A204.1 (cell line): ENCODE measurements at regions not wholly inside any gene's neighbourhood (a gene's known extent, or its start where the extent isn't known, plus 50 kb on each side); places are given as distances from the start of the nearest gene placed in this dataset.

Source experiments
- FAIRE-seq: peaks from 2 replicates; lab custom pipeline; 2012; peaks lifted over from hg19 to GRCh38; lab: Jason Lieb, UNC

DNA sequence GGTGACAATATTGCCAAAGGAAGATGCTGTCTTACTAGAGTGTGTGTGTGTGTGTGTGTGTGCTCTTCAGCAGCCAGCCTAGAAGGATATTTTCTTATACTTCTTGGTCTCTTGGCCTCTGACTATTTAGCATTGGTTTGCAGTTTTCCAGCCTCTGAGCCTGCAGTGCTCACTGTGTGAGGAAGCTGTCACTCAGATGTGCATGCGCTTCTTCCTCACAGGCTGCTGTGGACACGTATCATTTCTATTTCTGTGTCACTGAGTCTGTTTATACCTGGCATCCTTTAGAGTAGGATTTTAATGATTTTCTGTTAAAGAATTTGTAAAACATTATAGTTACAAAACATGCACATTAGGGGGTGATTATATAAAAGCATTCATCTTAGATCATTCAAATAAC lies 83.3 kb downstream of the ALDH8A1 start:
- no peak for FAIRE-seq

DNA sequence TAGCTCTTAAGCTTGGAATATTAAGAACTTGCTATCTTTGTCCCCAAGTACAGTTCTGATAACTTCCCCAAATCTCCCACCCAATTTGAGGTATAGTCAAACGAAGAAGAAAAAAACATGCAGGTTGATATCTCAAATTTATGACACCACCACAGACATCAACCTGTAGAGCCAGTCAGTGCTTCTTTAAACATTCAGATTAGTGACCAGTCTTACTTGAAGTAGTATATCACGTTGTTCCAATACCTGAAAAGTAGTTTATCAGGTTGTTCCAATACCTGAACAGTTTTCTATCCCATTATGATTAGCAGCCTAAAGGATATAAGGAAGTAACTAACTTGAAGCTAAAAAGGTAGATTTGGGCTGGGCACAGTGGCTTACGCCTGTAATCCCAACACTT lies 85.3 kb downstream of the ALDH8A1 start:
- no peak for FAIRE-seq

GRCh38 chr6:134863763-134864510 lies 86.0 kb downstream of the ALDH8A1 start:
- no peak for FAIRE-seq

- FAIRE-seq: no peak
Observed at GRCh38 chr6:134854366-134854765, 95.5 kb downstream of the ALDH8A1 start.

- FAIRE-seq: no peak
Observed at GRCh38 chr6:134853111-134854055, 96.5 kb downstream of the ALDH8A1 start.

DNA sequence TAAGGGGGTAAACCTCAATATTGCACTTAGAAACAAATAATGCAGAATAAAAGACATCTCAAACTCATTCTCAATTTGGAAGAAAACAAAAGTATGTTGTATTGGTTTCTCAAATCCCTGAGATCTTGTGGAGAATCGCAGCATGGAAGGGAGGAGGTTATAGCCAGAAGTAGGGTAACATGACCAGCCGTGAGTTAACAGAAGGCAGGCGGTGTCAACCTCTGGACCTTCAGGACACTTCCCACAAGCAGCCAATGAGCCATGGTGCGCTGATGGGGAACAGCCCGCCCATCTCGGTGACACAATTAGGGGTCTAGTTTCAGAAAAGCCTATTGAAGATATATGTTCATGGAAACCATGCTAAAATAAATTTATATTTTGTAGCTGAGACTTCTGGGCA lies 98.4 kb downstream of the ALDH8A1 start:
- FAIRE-seq: no peak

GRCh38 chr6:134850721-134851305 lies 99.1 kb downstream of the ALDH8A1 start:
- no peak for FAIRE-seq

GRCh38 chr6:134849920-134850447 lies 99.9 kb downstream of the ALDH8A1 start:
- no peak for FAIRE-seq

DNA sequence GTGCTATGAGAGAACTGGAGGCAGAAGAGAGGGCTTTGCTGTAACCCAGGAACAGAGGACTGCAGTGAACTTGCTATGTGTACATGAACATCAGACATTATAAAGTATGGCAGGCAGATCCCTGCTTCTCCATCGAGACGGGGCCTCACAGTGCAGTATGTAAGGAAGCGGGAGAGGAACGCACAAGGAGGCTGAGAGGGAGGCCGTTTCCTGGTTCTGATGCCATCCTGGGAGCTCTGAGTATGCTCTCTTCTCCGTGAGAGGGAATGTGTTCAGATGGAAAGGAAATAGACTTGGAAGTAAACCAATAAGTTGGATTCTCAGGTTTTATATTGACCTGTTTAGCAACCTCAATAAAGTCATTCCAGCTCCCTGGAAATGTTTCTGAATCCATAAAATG lies 101.8 kb downstream of the ALDH8A1 start:
- no peak for FAIRE-seq

DNA sequence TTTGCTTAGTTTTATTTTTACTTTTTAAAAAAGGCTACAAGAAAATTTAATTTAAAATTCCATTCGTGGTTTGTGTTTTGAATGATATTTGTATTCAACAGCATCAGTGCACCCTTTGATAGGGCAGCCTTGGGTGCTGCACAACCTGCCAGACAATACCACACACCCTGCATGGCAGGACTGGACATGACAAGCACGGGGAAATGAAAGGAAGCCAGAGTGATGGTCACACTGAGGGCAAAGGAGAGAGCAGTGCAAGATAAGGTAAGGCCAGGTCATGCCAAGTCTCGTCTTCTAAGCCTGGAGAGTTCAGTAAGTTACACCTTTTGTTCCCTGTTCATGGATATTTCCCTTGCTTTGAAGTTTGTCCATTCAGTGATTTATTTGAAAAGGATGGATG lies 103.0 kb downstream of the ALDH8A1 start:
- FAIRE-seq: no peak

GRCh38 chr6:134846031-134846430 lies 103.9 kb downstream of the ALDH8A1 start:
- FAIRE-seq: no peak

DNA sequence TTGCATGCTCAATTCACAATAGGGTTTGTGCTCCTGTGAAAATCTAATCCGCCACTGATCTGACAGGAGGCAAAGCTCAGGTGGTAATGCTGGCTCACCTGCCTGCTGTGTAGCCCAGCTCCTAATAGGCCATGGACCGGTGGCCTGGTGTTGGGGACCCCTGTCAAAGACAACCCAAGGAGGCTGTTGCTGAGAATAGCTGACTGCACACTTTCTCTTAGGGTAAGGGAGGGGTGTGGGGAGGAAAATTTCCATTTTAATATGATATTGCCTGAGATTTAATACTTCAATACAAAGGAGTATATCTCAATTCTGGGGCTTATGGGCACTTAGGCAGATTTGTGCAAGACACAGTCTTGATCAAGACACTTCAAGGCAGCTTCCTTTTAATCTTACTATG lies 105.8 kb downstream of the ALDH8A1 start:
- FAIRE-seq: no peak

DNA sequence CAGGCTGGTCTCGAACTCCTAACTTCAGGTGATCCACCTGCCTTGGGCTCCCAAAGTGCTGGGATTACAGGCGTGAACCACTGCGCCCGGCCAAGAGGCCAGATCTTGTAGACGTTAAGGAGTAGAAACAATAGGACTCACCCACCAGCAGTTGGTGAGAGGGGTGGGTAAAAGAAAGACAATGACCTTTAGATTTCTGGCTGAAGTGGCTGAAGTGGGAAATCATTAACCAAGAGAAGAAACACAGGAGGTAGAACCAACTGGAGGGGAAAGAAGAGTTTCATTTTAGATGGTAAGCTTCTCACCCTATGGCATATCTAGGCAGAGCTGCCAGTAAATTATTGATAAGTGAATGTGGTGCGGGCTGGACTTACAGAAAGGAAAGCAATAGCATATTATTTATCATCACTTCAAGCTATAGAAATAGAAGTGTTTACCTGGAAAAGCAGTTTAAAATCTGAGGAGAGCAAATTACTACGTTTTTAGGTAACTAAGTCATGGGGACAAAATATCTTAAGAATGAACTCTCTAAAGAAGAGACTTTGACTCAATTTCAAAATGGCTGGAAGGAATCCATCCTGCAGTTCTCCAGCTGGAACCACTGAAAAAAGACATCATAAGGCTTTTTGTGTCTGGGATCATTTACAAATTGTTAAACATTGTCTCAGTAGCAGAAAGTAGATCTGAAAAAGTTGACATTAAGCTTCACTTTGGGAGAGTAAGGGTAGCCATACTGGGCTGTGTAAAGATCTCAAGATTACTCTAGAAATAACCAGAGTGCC lies 109.6 kb downstream of the ALDH8A1 start:
- FAIRE-seq: no peak

GRCh38 chr6:134835993-134836392 lies 113.9 kb downstream of the ALDH8A1 start:
- no peak for FAIRE-seq

DNA sequence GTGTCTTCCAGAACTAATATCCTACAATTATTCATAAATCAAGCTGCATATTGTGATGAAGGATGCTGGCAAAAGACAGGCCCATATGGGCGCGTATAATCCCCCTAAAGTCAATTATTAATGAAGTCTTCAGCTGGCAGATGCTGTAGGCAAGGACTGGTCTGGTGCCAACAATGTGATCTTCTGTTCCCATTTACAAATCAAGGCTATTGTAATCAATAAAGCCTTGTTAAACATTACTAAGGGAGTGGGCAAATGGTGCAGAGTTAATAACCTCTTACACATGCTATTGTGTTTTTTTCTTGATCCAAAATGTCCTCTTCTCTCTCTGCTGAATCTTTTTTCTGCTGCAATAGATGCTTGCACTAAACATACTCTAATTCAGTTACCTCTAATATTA lies 119.0 kb downstream of the ALDH8A1 start:
- no peak for FAIRE-seq

DNA sequence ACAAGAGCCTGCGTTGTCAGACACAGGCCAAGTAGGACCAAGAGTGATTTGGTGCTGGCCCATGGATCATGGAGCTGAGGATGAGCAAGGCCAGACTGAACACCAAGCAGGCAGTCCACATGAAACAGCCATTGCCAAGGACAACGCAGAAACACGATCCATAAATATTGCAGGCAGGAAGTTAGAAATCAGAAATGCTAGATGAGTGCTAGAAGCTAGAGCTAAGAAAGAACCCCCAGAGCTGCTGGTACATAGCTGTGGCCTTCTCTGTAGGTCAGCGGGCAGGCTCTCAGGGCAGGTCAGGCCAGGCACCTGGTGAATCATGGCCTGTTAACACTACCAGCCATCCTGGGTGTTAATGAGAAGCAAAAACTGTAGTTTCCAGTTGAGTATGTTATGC lies 119.7 kb downstream of the ALDH8A1 start:
- no peak for FAIRE-seq

DNA sequence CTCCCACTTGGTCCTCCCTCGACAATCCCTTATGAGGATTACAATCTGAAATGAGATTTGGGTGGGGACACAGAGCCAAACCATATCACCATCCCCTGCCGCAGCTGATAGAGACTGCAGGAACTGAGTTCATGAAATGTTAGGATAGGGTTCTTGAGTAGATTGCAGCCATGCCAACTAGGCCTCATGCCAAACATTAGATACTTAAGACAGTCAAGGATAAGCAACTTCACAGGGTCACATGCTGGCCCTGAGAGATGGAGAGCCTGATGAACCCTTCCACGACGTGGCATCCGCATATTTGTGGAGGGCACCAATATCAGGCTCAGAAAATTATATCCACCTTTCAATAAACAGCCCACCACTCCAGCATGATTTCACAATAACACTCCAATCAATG lies 121.3 kb downstream of the ALDH8A1 start:
- FAIRE-seq: no peak

- no peak for FAIRE-seq
Observed at GRCh38 chr6:134826889-134827737, 122.8 kb downstream of the ALDH8A1 start.

DNA sequence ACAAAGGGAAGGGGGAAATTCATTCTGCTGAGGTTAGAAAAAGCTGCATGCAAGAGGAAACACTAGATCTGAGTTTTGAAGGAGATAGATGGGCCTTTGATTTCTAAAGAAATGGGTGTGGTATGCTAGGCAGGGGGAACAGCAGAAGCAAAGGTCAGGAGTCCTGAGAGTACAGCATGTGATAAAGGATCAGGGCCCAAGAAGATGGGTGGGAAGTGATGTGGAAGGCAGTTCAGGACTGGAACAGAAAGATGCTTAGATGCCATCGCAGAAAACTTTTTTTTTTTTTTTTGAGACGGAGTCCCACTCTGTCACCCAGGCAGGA lies 126.2 kb downstream of the ALDH8A1 start:
- no peak for FAIRE-seq

GRCh38 chr6:134822920-134823709 lies 126.8 kb downstream of the ALDH8A1 start:
- FAIRE-seq: peak; percentile 9
